SK-N-SH (cell line): ENCODE measurements at regions not wholly inside any gene's neighbourhood (a gene's known extent, or its start where the extent isn't known, plus 50 kb on each side); places are given as distances from the start of the nearest gene placed in this dataset.

Experiments used
- CTCF ChIA-PET: fragments of 300-600, 350-600 bp; formaldehyde crosslinking; extraction: SDS; loops from one replicate; lab custom pipeline; 2021; lab: Yijun Ruan, JAX
- POLR2A ChIA-PET: fragments of 350-600 bp; sonication (Branson Sonifier 250); formaldehyde crosslinking; extraction: SDS; loops from one replicate; lab custom pipeline; 2020; ENCODE audit warnings: antibody characterized with exemption, inconsistent platforms; lab: Yijun Ruan, JAX
- DNase-seq: peaks from one replicate; pipeline ENCODE4 v3.0.0; 2012
- H2AFZ ChIP-seq: fragments of 200-600 bp; sonication (generic); 2 replicates; pipeline ENCODE4 v1.8.1; 2016; ENCODE audit warnings: antibody characterized with exemption, mild to moderate bottlenecking, low read depth
- H3F3A ChIP-seq: fragments of 200-600 bp; sonication (generic); replicated peaks from 2 replicates; pipeline ENCODE3; 2016; ENCODE audit warnings: antibody characterized with exemption, mild to moderate bottlenecking; ENCODE audit not compliant: insufficient read depth
- H3K27ac ChIP-seq, 2 experiments: fragments of 200-500 bp in 1 of 2; fragments of 200-600 bp in 1 of 2; sonication (Bioruptor generic) in 1 of 2; sonication (generic), shearing (Covaris generic) in 1 of 2; 2 replicates each; pipeline versions ENCODE4 v1.5.1 to v1.6.1; 2014 to 2016; ENCODE audit warnings: low read depth in 2 of 2, inconsistent platforms in 1 of 2, low read length in 1 of 2, mild to moderate bottlenecking in 1 of 2, mixed read lengths in 1 of 2
- H3K27me3 ChIP-seq: fragments of 200-600 bp; sonication (generic), shearing (Covaris generic); 2 replicates; pipeline ENCODE4 v1.6.1; 2016; ENCODE audit warnings: mixed run types; ENCODE audit not compliant: insufficient read depth
- H3K36me3 ChIP-seq, 2 experiments: fragments of 200-500 bp in 1 of 2; fragments of 200-600 bp in 1 of 2; sonication (Bioruptor generic) in 1 of 2; sonication (generic) in 1 of 2; replicated peaks in 1 of 2; 2 replicates each; pipeline versions ENCODE3 to v1.5.1; 2014 to 2016; ENCODE audit warnings: low read length in 1 of 2, mild to moderate bottlenecking in 1 of 2; ENCODE audit not compliant: insufficient read depth in 2 of 2, control insufficient read depth in 1 of 2
- H3K4me1 ChIP-seq, 2 experiments: fragments of 200-500 bp in 1 of 2; fragments of 200-600 bp in 1 of 2; sonication (Bioruptor generic) in 1 of 2; sonication (generic), shearing (Covaris generic) in 1 of 2; 2 replicates each; pipeline versions ENCODE4 v1.5.1 to v1.6.1; 2014 to 2016; ENCODE audit warnings: low read depth in 1 of 2, low read length in 1 of 2, mixed run types in 1 of 2; ENCODE audit not compliant: insufficient read depth in 2 of 2, control insufficient read depth in 1 of 2
- H3K4me2 ChIP-seq: fragments of 200-600 bp; sonication (generic), shearing (Covaris generic); 2 replicates; pipeline ENCODE4 v1.6.1; 2017; ENCODE audit warnings: mixed run types
- H3K4me3 ChIP-seq, 2 experiments: fragments of 200-500 bp in 1 of 2; fragments of 200-600 bp in 1 of 2; sonication (Bioruptor generic) in 1 of 2; sonication (generic), shearing (Covaris generic) in 1 of 2; 2 replicates each; pipeline versions ENCODE4 v1.5.1 to v1.8.1; 2014 to 2016; ENCODE audit warnings: low read depth in 2 of 2, inconsistent platforms in 1 of 2, low read length in 1 of 2, mild to moderate bottlenecking in 1 of 2, mixed read lengths in 1 of 2, moderate library complexity in 1 of 2
- H3K79me2 ChIP-seq: fragments of 200-600 bp; sonication (generic); 2 replicates; pipeline ENCODE4 v1.8.1; 2017; ENCODE audit warnings: mild to moderate bottlenecking; ENCODE audit not compliant: insufficient read depth
- H3K9ac ChIP-seq: fragments of 200-600 bp; sonication (generic); 2 replicates; pipeline ENCODE4 v1.6.1; 2017; ENCODE audit warnings: mixed run types
- H3K9me2 ChIP-seq: fragments of 200-600 bp; sonication (generic); 2 replicates; pipeline ENCODE4 v1.6.1; 2017; ENCODE audit warnings: mixed run types
- H3K9me3 ChIP-seq: fragments of 200-600 bp; sonication (generic); 2 replicates; pipeline ENCODE4 v1.6.1; 2017; ENCODE audit warnings: mixed run types, mild to moderate bottlenecking, moderate library complexity
- H4K20me1 ChIP-seq: fragments of 200-600 bp; sonication (generic); 2 replicates; pipeline ENCODE4 v1.6.1; 2017; ENCODE audit warnings: mild to moderate bottlenecking, mixed run types; ENCODE audit not compliant: insufficient read depth
- CHD2 ChIP-seq: fragments of 150-350 bp; IDR thresholded peaks from 2 replicates; pipeline ENCODE4 v1.6.1; 2018; ENCODE audit warnings: low read length; ENCODE audit not compliant: partially characterized antibody
- ELF1 ChIP-seq: IDR thresholded peaks from 2 replicates; pipeline ENCODE4 v1.4.0; 2012
- FOSL2 ChIP-seq: IDR thresholded peaks from 2 replicates; pipeline ENCODE4 v1.4.0; 2012; ENCODE audit warnings: low read depth, mild to moderate bottlenecking, moderate library complexity, borderline replicate concordance
- FOXJ3 ChIP-seq: sonication (generic); formaldehyde crosslinking; IDR thresholded peaks from 2 replicates; pipeline ENCODE4 v1.5.1; 2020; ENCODE audit warnings: mild to moderate bottlenecking, missing genetic modification reagents
- FOXM1 ChIP-seq: IDR thresholded peaks from 2 replicates; pipeline ENCODE4 v1.4.0; 2012; ENCODE audit warnings: low read depth, mild to moderate bottlenecking
- GABPA ChIP-seq: IDR thresholded peaks from 2 replicates; pipeline ENCODE4 v1.4.0; 2012; ENCODE audit warnings: low read depth, mild to moderate bottlenecking
- IRF3 ChIP-seq: fragments of 150-350 bp; IDR thresholded peaks from 2 replicates; pipeline ENCODE4 v1.6.1; 2016; ENCODE audit warnings: mild to moderate bottlenecking, low read depth, low read length
- JUND ChIP-seq: IDR thresholded peaks from 2 replicates; pipeline ENCODE4 v1.4.0; 2012
- MEF2A ChIP-seq: IDR thresholded peaks from 2 replicates; pipeline ENCODE4 v1.4.0; 2012; ENCODE audit warnings: low read depth, borderline replicate concordance
- MXI1 ChIP-seq: IDR thresholded peaks from 2 replicates; pipeline ENCODE4 v1.6.1; 2012; ENCODE audit warnings: mild to moderate bottlenecking, low read depth, low read length, improper control_type of control experiment
- PBX3 ChIP-seq: IDR thresholded peaks from 2 replicates; pipeline ENCODE4; 2012
- RCOR1 ChIP-seq: fragments of 150-350 bp; IDR thresholded peaks from 2 replicates; pipeline ENCODE4 v1.6.1; 2017; ENCODE audit warnings: antibody characterized with exemption, low read length
- SIN3A ChIP-seq: IDR thresholded peaks from 2 replicates; pipeline ENCODE4 v1.6.1; 2012; ENCODE audit warnings: low read depth, mild to moderate bottlenecking, low read length, moderate library complexity, borderline replicate concordance
- TAF1 ChIP-seq: IDR thresholded peaks from 2 replicates; pipeline ENCODE4 v1.6.1; 2012; ENCODE audit warnings: low read depth, mild to moderate bottlenecking, low read length, moderate library complexity, borderline replicate concordance
- TCF12 ChIP-seq: IDR thresholded peaks from 2 replicates; pipeline ENCODE4 v1.4.0; 2012
- TEAD4 ChIP-seq: IDR thresholded peaks from 2 replicates; pipeline ENCODE4 v1.4.0; 2012; ENCODE audit warnings: mild to moderate bottlenecking, borderline replicate concordance; ENCODE audit not compliant: insufficient read depth
- WGBS: methylation state at CpG from one replicate; pipeline ENCODE4 v1.1.6; 2017; ENCODE audit warnings: low lambda C conversion rate; 5-methylcytosine and 5-hydroxymethylcytosine counted together
- TF ChIP-seq, protein P1 (sequence below): IDR thresholded peaks from 2 replicates; pipeline ENCODE4 v1.4.0; 2012; ENCODE audit warnings: low read depth, borderline replicate concordance

- Histone ChIP-seq H3K4me3 (no peak overlapping the region), H3K9me2 (no peaks in the 10 kb centered on the region), H3K4me2 (no peak overlapping the region), H3K9me3 (no peaks in the 10 kb centered on the region), H3K4me1 (no peaks in the 10 kb centered on the region), H3F3A (no peaks in the 10 kb centered on the region), H2AFZ (no peak overlapping the region), H3K79me2 (no peaks in the 10 kb centered on the region), H3K27ac (no peak overlapping the region), H3K27me3 (no peaks in the 10 kb centered on the region), H4K20me1 (no peaks in the 10 kb centered on the region), H3K9ac (no peak overlapping the region), H3K36me3 (no peaks in the 10 kb centered on the region)
- no peak for TF ChIP-seq FOSL2
- TF ChIP-seq CHD2: no peak
- no peak for TF ChIP-seq PBX3
- no peak for TF ChIP-seq TAF1
- POLR2A ChIA-PET: no interaction called here
- CTCF ChIA-PET: no interaction called here
- DNase-seq: no peak
Measured at GRCh38 chr5:85515588-85515987, 1102.2 kb upstream of the COX7C start.

GRCh38 chr5:85517386-85517785 lies 1100.4 kb upstream of the COX7C start:
- CTCF ChIA-PET: no interaction called here
- H3K9ac ChIP-seq: no peak overlapping the region
- DNase-seq: no peak
- no peaks in the 10 kb centered on the region for H3F3A ChIP-seq
- no peak overlapping the region for H3K4me3 ChIP-seq
- no peaks in the 10 kb centered on the region for H4K20me1 ChIP-seq
- H3K27me3 ChIP-seq: no peaks in the 10 kb centered on the region
- H3K27ac ChIP-seq: no peak overlapping the region
- H3K4me1 ChIP-seq: no peaks in the 10 kb centered on the region
- TF ChIP-seq, protein P1, sequence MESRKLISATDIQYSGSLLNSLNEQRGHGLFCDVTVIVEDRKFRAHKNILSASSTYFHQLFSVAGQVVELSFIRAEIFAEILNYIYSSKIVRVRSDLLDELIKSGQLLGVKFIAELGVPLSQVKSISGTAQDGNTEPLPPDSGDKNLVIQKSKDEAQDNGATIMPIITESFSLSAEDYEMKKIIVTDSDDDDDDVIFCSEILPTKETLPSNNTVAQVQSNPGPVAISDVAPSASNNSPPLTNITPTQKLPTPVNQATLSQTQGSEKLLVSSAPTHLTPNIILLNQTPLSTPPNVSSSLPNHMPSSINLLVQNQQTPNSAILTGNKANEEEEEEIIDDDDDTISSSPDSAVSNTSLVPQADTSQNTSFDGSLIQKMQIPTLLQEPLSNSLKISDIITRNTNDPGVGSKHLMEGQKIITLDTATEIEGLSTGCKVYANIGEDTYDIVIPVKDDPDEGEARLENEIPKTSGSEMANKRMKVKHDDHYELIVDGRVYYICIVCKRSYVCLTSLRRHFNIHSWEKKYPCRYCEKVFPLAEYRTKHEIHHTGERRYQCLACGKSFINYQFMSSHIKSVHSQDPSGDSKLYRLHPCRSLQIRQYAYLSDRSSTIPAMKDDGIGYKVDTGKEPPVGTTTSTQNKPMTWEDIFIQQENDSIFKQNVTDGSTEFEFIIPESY: no peak
- TF ChIP-seq FOSL2 (no peak), ELF1 (no peak)
- no peaks in the 10 kb centered on the region for H3K79me2 ChIP-seq
- no peak overlapping the region for H2AFZ ChIP-seq
- no peaks in the 10 kb centered on the region for H3K9me2 ChIP-seq
- 4% methylated on average over 3 of the region's 3 CpGs for WGBS
- H3K36me3 ChIP-seq: no peaks in the 10 kb centered on the region
- POLR2A ChIA-PET: no interaction called here
- no peaks in the 10 kb centered on the region for H3K9me3 ChIP-seq
- no peak overlapping the region for H3K4me2 ChIP-seq

- Histone ChIP-seq H4K20me1 (no peaks in the 10 kb centered on the region), H3K79me2 (no peaks in the 10 kb centered on the region), H3F3A (no peaks in the 10 kb centered on the region), H3K27me3 (no peaks in the 10 kb centered on the region), H3K27ac (no peak overlapping the region), H3K9me2 (no peaks in the 10 kb centered on the region), H3K4me3 (no peak overlapping the region), H3K9me3 (no peaks in the 10 kb centered on the region), H3K9ac (no peak overlapping the region), H3K36me3 (no peaks in the 10 kb centered on the region), H3K4me1 (no peaks in the 10 kb centered on the region), H3K4me2 (no peak overlapping the region), H2AFZ (no peak overlapping the region)
- no peak for DNase-seq
- POLR2A ChIA-PET: no interaction called here
- CTCF ChIA-PET: no interaction called here
- no peak for TF ChIP-seq IRF3
- TF ChIP-seq FOXM1: no peak
- TF ChIP-seq JUND: no peak
- TF ChIP-seq MEF2A: no peak
- TF ChIP-seq CHD2: no peak
- TF ChIP-seq MXI1: no peak
- no peak for TF ChIP-seq ELF1
- TF ChIP-seq SIN3A: no peak
- no peak for TF ChIP-seq TEAD4
- no peak for TF ChIP-seq RCOR1
- TF ChIP-seq FOXJ3 (CRISPR knock-in tag): no peak
- TF ChIP-seq, protein P1: no peak
- TF ChIP-seq TCF12: no peak
- no peak for TF ChIP-seq GABPA
- 27% methylated on average over 4 of the region's 4 CpGs for WGBS
Measured at GRCh38 chr5:85533341-85534047, 1084.2 kb upstream of the COX7C start.
